ENCODE measurements at regions not wholly inside any gene's neighbourhood (a gene's known extent, or its start where the extent isn't known, plus 50 kb on each side); places are given as distances from the start of the nearest gene placed in this dataset.

GRCh38 chr12:105464406-105464805 is 133.9 kb downstream of the C12orf75 start:
- no peak for TF ChIP-seq ZNF384 (IDR thresholded peaks at IDR 0.05)
- no peak for TF ChIP-seq TARDBP (IDR thresholded peaks at IDR 0.05)
- TF ChIP-seq PKNOX1 (IDR thresholded peaks at IDR 0.05), result no peak
- no peak for TF ChIP-seq SP1 (IDR thresholded peaks at IDR 0.05)
- TF ChIP-seq ARNT (IDR thresholded peaks at IDR 0.05), result no peak
- TF ChIP-seq ELF4 (IDR thresholded peaks at IDR 0.05), result no peak
- TF ChIP-seq FOXA1 (IDR thresholded peaks at IDR 0.05), result no peak
- no peak for TF ChIP-seq FOXM1 (IDR thresholded peaks at IDR 0.05; ENCODE audit: borderline replicate concordance)
- no peak for TF ChIP-seq NFRKB (IDR thresholded peaks at IDR 0.05)
- no peak for TF ChIP-seq SUZ12 (IDR thresholded peaks at IDR 0.05)
